ENCODE measurements at regions not wholly inside any gene's neighbourhood (a gene's known extent, or its start where the extent isn't known, plus 50 kb on each side); places are given as distances from the start of the nearest gene placed in this dataset.
"Not testable (repeated sequence)": the region's sequence is repeated elsewhere in the genome, so short reads cannot be mapped to it uniquely, and the experiment has no call there.

DNA sequence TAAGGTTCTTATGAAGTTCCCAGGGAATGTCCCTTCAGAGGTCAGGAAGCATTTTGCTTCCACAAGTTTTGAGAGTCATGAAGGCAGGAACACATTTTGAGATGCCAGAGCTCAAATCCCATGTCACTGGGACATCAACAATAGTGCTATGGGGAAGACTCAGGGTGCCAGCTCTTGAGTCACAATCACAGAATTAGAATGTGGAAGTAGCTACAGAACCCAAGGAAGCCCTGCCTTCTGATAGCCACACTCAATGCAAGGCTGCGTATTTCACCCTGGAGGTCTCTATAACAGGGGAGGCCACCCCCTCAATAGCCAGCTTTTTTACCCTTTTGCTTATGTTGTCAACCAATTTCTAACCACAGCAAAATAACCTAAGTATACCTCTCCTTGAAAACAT, 145.6 kb downstream of the FAM72C start:
- H2AFZ ChIP-seq (ENCODE audit: low read length); H3K4me1 ChIP-seq (ENCODE audit: insufficient read depth, low read length, severe bottlenecking); H3K9me2 ChIP-seq (ENCODE audit: low read depth, low read length); H3K9ac ChIP-seq (ENCODE audit: low read length); H3K4me3 ChIP-seq (ENCODE audit: low read depth, low read length, poor library complexity, severe bottlenecking); H3K36me3 ChIP-seq (ENCODE audit: insufficient read depth, low read length); H3K4me2 ChIP-seq (ENCODE audit: low read length); H3K27ac ChIP-seq (ENCODE audit: low read depth, low read length, poor library complexity, severe bottlenecking); H3K79me2 ChIP-seq (ENCODE audit: insufficient read depth, low read length); H3K9me3 ChIP-seq (ENCODE audit: low read length); H3K27me3 ChIP-seq (ENCODE audit: insufficient read depth, low read length); H4K20me1 ChIP-seq (ENCODE audit: insufficient read depth, low read length); H3F3A ChIP-seq (ENCODE audit: insufficient read depth, low read length): not testable (repeated sequence)

DNA sequence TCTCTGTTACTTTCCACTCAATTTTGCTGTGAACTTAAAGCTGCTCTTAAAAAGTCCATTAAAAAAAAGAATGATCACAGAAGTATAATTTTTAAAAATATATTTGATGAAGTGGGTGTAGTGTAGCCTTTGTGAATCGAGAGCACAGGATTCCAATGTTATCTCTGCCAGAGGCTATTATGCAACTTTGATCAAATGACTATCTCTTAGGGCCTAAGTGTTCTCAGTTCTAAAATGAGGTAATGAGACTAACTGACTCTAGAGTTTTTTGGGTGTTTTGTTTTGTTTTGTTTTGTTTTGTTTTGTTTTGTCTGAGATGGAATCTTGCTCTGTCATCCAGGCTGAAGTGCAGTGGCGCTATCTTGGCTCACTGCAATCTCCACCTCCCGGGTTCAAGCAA, 147.5 kb downstream of the FAM72C start:
- not testable (repeated sequence) for H3K4me2 ChIP-seq (ENCODE audit: low read length); H3K79me2 ChIP-seq (ENCODE audit: insufficient read depth, low read length); H3F3A ChIP-seq (ENCODE audit: insufficient read depth, low read length); H3K27me3 ChIP-seq (ENCODE audit: insufficient read depth, low read length); H3K9ac ChIP-seq (ENCODE audit: low read length); H3K4me1 ChIP-seq (ENCODE audit: insufficient read depth, low read length, severe bottlenecking); H4K20me1 ChIP-seq (ENCODE audit: insufficient read depth, low read length); H2AFZ ChIP-seq (ENCODE audit: low read length); H3K9me2 ChIP-seq (ENCODE audit: low read depth, low read length); H3K9me3 ChIP-seq (ENCODE audit: low read length); H3K27ac ChIP-seq (ENCODE audit: low read depth, low read length, poor library complexity, severe bottlenecking); H3K4me3 ChIP-seq (ENCODE audit: low read depth, low read length, poor library complexity, severe bottlenecking); H3K36me3 ChIP-seq (ENCODE audit: insufficient read depth, low read length)

DNA sequence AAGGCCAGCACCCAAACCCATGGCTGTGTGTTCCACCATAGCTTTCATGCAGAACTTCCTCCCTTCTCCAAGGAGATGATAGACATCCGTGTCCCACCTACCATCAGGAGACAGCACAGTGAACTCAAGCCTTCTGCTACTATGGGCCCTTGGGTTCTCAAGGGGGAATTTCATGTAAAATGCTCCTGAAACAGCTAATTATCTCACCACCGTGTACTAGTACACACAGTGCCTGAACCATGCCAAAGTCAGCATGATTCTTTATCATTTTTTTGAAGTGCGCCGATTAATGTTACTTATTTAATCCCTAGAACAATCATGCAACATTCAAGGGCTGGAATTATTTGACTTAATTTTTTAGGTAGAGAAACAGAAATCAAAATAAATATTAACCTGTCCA, 151.7 kb downstream of the FAM72C start:
- H3F3A ChIP-seq (ENCODE audit: insufficient read depth, low read length); H3K4me2 ChIP-seq (ENCODE audit: low read length); H2AFZ ChIP-seq (ENCODE audit: low read length); H3K27ac ChIP-seq (ENCODE audit: low read depth, low read length, poor library complexity, severe bottlenecking); H4K20me1 ChIP-seq (ENCODE audit: insufficient read depth, low read length); H3K4me3 ChIP-seq (ENCODE audit: low read depth, low read length, poor library complexity, severe bottlenecking); H3K79me2 ChIP-seq (ENCODE audit: insufficient read depth, low read length); H3K36me3 ChIP-seq (ENCODE audit: insufficient read depth, low read length); H3K27me3 ChIP-seq (ENCODE audit: insufficient read depth, low read length); H3K9ac ChIP-seq (ENCODE audit: low read length); H3K4me1 ChIP-seq (ENCODE audit: insufficient read depth, low read length, severe bottlenecking); H3K9me2 ChIP-seq (ENCODE audit: low read depth, low read length); H3K9me3 ChIP-seq (ENCODE audit: low read length): not testable (repeated sequence)

DNA sequence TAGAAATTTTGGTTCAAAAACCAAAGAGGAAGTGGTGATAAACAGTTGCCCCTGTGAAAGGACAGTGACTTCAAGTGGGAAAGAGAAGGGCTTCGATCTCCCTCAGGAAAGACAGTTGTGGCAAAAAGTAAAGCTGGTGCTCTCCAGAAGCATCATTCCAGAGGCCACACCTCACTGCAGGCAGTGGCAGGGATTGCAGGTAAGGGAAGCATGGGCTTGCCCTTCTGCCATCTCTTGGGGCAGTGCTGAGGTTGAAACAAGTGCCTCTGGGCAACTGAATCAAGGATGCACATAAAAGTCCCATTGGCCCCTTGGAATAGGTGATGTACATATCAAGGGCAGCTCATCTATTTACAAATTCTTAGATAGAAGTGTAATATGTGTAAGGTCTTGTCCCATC, 155.4 kb downstream of the FAM72C start:
- H3K9ac ChIP-seq (ENCODE audit: low read length); H3K79me2 ChIP-seq (ENCODE audit: insufficient read depth, low read length); H3F3A ChIP-seq (ENCODE audit: insufficient read depth, low read length); H3K27ac ChIP-seq (ENCODE audit: low read depth, low read length, poor library complexity, severe bottlenecking); H3K4me1 ChIP-seq (ENCODE audit: insufficient read depth, low read length, severe bottlenecking); H3K27me3 ChIP-seq (ENCODE audit: insufficient read depth, low read length); H3K4me3 ChIP-seq (ENCODE audit: low read depth, low read length, poor library complexity, severe bottlenecking); H4K20me1 ChIP-seq (ENCODE audit: insufficient read depth, low read length); H3K4me2 ChIP-seq (ENCODE audit: low read length); H3K9me3 ChIP-seq (ENCODE audit: low read length); H2AFZ ChIP-seq (ENCODE audit: low read length); H3K36me3 ChIP-seq (ENCODE audit: insufficient read depth, low read length); H3K9me2 ChIP-seq (ENCODE audit: low read depth, low read length): not testable (repeated sequence)

DNA sequence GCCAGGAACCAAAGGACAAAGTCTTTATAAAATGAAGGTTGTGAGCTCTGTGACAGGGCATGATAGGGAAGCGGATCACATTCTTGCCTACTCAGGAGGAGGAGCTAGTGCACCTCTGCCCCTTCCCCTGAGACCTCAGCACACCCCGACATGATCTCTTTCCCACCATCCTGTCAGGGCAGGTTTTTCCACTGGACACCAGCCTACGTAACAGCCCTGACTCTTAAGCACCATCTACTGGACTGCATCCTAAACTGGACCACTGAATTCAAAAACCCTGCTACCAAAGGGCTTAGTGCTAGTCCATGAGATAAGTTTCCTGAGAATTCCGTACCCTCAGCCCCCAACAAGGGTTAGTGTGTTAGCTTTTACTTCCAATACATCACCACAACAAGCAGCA, 166.4 kb downstream of the FAM72C start:
- not testable (repeated sequence) for H4K20me1 ChIP-seq (ENCODE audit: insufficient read depth, low read length); H3K9ac ChIP-seq (ENCODE audit: low read length); H3K27me3 ChIP-seq (ENCODE audit: insufficient read depth, low read length); H3K9me2 ChIP-seq (ENCODE audit: low read depth, low read length); H3K4me3 ChIP-seq (ENCODE audit: low read depth, low read length, poor library complexity, severe bottlenecking); H3K36me3 ChIP-seq (ENCODE audit: insufficient read depth, low read length); H2AFZ ChIP-seq (ENCODE audit: low read length); H3K79me2 ChIP-seq (ENCODE audit: insufficient read depth, low read length); H3F3A ChIP-seq (ENCODE audit: insufficient read depth, low read length); H3K4me1 ChIP-seq (ENCODE audit: insufficient read depth, low read length, severe bottlenecking); H3K9me3 ChIP-seq (ENCODE audit: low read length); H3K27ac ChIP-seq (ENCODE audit: low read depth, low read length, poor library complexity, severe bottlenecking); H3K4me2 ChIP-seq (ENCODE audit: low read length)

DNA sequence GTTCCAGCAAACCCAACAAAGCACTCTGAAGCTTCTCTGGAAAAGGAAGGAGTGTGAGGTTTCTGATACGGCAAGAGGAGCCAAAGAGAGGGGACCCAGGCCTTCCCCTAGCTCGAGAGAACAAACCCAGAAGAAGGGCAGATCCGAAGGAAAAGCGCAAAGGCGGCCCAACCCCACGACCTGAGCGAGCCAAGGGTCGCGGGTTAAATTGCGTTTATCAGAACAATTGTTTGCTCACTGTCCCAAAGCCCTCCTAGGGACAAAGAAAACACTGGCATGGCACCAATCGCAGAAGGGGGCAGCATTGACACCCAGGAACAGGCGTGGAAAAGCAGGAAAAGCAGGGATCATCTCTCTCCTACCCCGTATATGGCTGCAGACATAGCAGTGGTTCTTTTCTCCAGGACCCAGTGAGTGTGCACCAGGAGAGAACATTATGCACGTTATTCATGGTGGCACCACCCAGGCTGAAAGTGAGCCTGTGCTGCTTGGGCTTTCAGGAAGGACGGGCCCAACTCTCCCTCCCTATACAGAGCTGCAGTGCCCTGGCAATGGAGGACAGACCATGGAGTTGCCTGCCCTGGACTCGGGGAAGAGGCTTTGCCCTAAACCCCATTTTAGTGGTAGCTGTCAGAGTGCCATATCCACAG, 167.0 kb downstream of the FAM72C start:
- not testable (repeated sequence) for H3K4me2 ChIP-seq (ENCODE audit: low read length); H3K79me2 ChIP-seq (ENCODE audit: insufficient read depth, low read length); H4K20me1 ChIP-seq (ENCODE audit: insufficient read depth, low read length); H3K27me3 ChIP-seq (ENCODE audit: insufficient read depth, low read length); H3K9me3 ChIP-seq (ENCODE audit: low read length); H3K4me3 ChIP-seq (ENCODE audit: low read depth, low read length, poor library complexity, severe bottlenecking); H3K4me1 ChIP-seq (ENCODE audit: insufficient read depth, low read length, severe bottlenecking); H3K36me3 ChIP-seq (ENCODE audit: insufficient read depth, low read length); H3K9ac ChIP-seq (ENCODE audit: low read length); H3K9me2 ChIP-seq (ENCODE audit: low read depth, low read length); H3K27ac ChIP-seq (ENCODE audit: low read depth, low read length, poor library complexity, severe bottlenecking); H3F3A ChIP-seq (ENCODE audit: insufficient read depth, low read length); H2AFZ ChIP-seq (ENCODE audit: low read length)

DNA sequence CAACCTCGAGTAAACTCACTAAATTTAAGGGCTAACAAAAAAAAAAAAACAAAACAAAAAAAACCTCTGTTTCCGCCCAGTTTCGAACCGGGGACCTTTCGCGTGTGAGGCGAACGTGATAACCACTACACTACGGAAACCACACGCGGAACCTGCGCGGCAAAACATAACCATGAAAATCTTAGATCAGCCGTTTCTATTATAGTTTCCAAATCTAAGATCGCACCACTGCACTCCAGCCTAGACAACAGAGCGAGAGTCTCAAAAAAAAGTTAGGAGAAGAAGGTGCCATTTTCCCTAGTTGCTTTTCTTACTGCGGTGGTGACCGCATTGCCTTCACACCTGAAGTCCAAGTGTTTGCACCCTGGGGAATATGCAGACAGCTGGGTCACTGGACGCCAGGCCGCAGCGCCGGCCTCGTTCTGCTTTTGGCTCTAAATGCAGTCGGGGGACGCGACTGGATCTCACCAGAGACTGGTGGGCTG, 167.8 kb downstream of the FAM72C start:
- not testable (repeated sequence) for H3K9me2 ChIP-seq (ENCODE audit: low read depth, low read length); H3K27me3 ChIP-seq (ENCODE audit: insufficient read depth, low read length); H3K27ac ChIP-seq (ENCODE audit: low read depth, low read length, poor library complexity, severe bottlenecking); H3K9me3 ChIP-seq (ENCODE audit: low read length); H3K9ac ChIP-seq (ENCODE audit: low read length); H3K36me3 ChIP-seq (ENCODE audit: insufficient read depth, low read length); H3K79me2 ChIP-seq (ENCODE audit: insufficient read depth, low read length); H3K4me1 ChIP-seq (ENCODE audit: insufficient read depth, low read length, severe bottlenecking); H4K20me1 ChIP-seq (ENCODE audit: insufficient read depth, low read length); H3F3A ChIP-seq (ENCODE audit: insufficient read depth, low read length); H2AFZ ChIP-seq (ENCODE audit: low read length)
- peak overlapping the region; percentile 61 for H3K4me3 ChIP-seq (ENCODE audit: low read depth, low read length, poor library complexity, severe bottlenecking)
- H3K4me2 ChIP-seq (ENCODE audit: low read length), result peak overlapping the region; percentile 66

DNA sequence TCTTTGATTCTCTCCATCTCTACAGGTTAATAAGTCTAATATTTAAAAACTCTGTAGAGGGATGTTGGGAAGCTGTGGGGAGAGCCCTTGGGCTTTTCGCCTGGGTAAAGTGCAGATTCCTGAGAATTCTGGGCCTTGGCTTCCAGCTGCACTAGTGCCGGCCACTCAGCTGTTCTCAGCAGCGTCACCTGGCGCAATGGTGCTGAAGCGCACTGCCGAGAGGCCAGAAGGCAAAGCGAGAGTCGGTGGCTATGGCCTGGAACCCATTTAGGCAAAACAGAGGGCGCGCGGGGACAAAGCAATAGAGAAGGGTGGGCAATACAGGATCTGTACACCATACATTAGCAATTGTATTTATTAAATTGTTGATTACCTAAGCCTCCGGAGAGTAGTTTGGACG, 168.7 kb downstream of the FAM72C start:
- not testable (repeated sequence) for H4K20me1 ChIP-seq (ENCODE audit: insufficient read depth, low read length); H2AFZ ChIP-seq (ENCODE audit: low read length); H3K4me2 ChIP-seq (ENCODE audit: low read length); H3K9me2 ChIP-seq (ENCODE audit: low read depth, low read length); H3K4me1 ChIP-seq (ENCODE audit: insufficient read depth, low read length, severe bottlenecking); H3K36me3 ChIP-seq (ENCODE audit: insufficient read depth, low read length); H3K27me3 ChIP-seq (ENCODE audit: insufficient read depth, low read length); H3F3A ChIP-seq (ENCODE audit: insufficient read depth, low read length); H3K9me3 ChIP-seq (ENCODE audit: low read length); H3K27ac ChIP-seq (ENCODE audit: low read depth, low read length, poor library complexity, severe bottlenecking); H3K9ac ChIP-seq (ENCODE audit: low read length); H3K79me2 ChIP-seq (ENCODE audit: insufficient read depth, low read length); H3K4me3 ChIP-seq (ENCODE audit: low read depth, low read length, poor library complexity, severe bottlenecking)

All from OCI-LY1 (cell line).